ENCODE measurements at regions not wholly inside any gene's neighbourhood (a gene's known extent, or its start where the extent isn't known, plus 50 kb on each side); places are given as distances from the start of the nearest gene placed in this dataset.

- TF ChIP-seq CTCF (IDR thresholded peaks at IDR 0.05) (no peak), POLR2A (IDR thresholded peaks at IDR 0.05) (no peak)
These were observed 227.6 kb downstream of the MFSD1 start for GRCh38 chr3:159029306-159030026.
